Ishikawa (cell line): ENCODE measurements at regions not wholly inside any gene's neighbourhood (a gene's known extent, or its start where the extent isn't known, plus 50 kb on each side); places are given as distances from the start of the nearest gene placed in this dataset.

Experiments
- CEBPB ChIP-seq: IDR thresholded peaks from 2 replicates; pipeline ENCODE4 v1.6.1; 2012
- CREB1 ChIP-seq: IDR thresholded peaks from 2 replicates; pipeline ENCODE4 v1.6.1; 2012; ENCODE audit warnings: low read depth
- EGR1 ChIP-seq: IDR thresholded peaks from 2 replicates; pipeline ENCODE4 v1.6.1; 2012
- EP300 ChIP-seq: IDR thresholded peaks from 2 replicates; pipeline ENCODE4 v1.6.1; 2012; ENCODE audit warnings: borderline replicate concordance
- FOXM1 ChIP-seq: IDR thresholded peaks from 2 replicates; pipeline ENCODE4 v1.6.1; 2012; ENCODE audit warnings: low read depth, borderline replicate concordance
- MAX ChIP-seq: IDR thresholded peaks from 2 replicates; pipeline ENCODE4 v1.6.1; 2012
- NFIC ChIP-seq: IDR thresholded peaks from 2 replicates; pipeline ENCODE4 v1.6.1; 2012
- RAD21 ChIP-seq: IDR thresholded peaks from 2 replicates; pipeline ENCODE4 v1.6.1; 2012; ENCODE audit warnings: low read depth
- TAF1 ChIP-seq: IDR thresholded peaks from 2 replicates; pipeline ENCODE4 v1.6.1; 2012; ENCODE audit warnings: low read depth, mild to moderate bottlenecking
- TCF12 ChIP-seq: IDR thresholded peaks from 2 replicates; pipeline ENCODE4 v1.6.1; 2012; ENCODE audit warnings: low read depth
- TEAD4 ChIP-seq: IDR thresholded peaks from 2 replicates; pipeline ENCODE4 v1.6.1; 2012
- YY1 ChIP-seq: IDR thresholded peaks from 2 replicates; pipeline ENCODE4 v1.6.1; 2012; ENCODE audit warnings: low read depth
- ZBTB7A ChIP-seq: IDR thresholded peaks from 2 replicates; pipeline ENCODE4 v1.6.1; 2012; ENCODE audit warnings: low read depth
- TF ChIP-seq, protein P1 (sequence below): IDR thresholded peaks from 2 replicates; pipeline ENCODE4 v1.6.1; 2012; ENCODE audit warnings: low read depth, mild to moderate bottlenecking

DNA sequence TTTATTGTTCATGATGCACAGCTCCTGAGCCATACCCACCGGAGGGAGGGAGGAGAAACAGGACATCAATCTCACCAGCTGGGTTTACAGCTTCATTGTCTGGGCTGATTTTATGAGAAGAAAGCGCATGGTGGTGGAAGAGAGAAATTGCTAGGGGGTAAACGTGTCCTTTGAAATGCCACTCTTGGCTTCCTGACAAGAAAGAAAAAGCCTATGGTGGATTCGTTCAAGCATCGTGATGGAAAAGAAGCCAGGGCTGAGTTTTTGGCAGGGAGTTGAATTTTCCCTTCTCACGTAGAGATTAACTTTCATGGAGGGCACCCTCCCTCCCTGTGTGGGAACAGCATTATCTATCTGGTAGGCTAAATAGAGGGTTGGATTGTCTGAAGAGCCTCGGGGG, 502.0 kb downstream of the SLC4A3 start:
- no peak for TF ChIP-seq RAD21
- no peak for TF ChIP-seq TAF1
- no peak for TF ChIP-seq CREB1
- no peak for TF ChIP-seq EP300
- TF ChIP-seq FOXM1 = no peak
- no peak for TF ChIP-seq EGR1
- TF ChIP-seq, protein P1, sequence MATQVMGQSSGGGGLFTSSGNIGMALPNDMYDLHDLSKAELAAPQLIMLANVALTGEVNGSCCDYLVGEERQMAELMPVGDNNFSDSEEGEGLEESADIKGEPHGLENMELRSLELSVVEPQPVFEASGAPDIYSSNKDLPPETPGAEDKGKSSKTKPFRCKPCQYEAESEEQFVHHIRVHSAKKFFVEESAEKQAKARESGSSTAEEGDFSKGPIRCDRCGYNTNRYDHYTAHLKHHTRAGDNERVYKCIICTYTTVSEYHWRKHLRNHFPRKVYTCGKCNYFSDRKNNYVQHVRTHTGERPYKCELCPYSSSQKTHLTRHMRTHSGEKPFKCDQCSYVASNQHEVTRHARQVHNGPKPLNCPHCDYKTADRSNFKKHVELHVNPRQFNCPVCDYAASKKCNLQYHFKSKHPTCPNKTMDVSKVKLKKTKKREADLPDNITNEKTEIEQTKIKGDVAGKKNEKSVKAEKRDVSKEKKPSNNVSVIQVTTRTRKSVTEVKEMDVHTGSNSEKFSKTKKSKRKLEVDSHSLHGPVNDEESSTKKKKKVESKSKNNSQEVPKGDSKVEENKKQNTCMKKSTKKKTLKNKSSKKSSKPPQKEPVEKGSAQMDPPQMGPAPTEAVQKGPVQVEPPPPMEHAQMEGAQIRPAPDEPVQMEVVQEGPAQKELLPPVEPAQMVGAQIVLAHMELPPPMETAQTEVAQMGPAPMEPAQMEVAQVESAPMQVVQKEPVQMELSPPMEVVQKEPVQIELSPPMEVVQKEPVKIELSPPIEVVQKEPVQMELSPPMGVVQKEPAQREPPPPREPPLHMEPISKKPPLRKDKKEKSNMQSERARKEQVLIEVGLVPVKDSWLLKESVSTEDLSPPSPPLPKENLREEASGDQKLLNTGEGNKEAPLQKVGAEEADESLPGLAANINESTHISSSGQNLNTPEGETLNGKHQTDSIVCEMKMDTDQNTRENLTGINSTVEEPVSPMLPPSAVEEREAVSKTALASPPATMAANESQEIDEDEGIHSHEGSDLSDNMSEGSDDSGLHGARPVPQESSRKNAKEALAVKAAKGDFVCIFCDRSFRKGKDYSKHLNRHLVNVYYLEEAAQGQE = no peak
- TF ChIP-seq YY1 = no peak
- TF ChIP-seq CEBPB = no peak
- no peak for TF ChIP-seq ZBTB7A
- TF ChIP-seq TEAD4 = no peak
- TF ChIP-seq MAX = no peak
- no peak for TF ChIP-seq TCF12
- no peak for TF ChIP-seq NFIC
